Uterus (tissue), 3 donors: ENCODE measurements at regions not wholly inside any gene's neighbourhood (a gene's known extent, or its start where the extent isn't known, plus 50 kb on each side); places are given as distances from the start of the nearest gene placed in this dataset.
"Not testable (repeated sequence)": the region's sequence is repeated elsewhere in the genome, so short reads cannot be mapped to it uniquely, and the experiment has no call there.

Experiments
- DNase-seq, 2 donors: peaks; one replicate each; pipeline ENCODE4 v3.0.0-alpha.2; 2019 to 2020
- H3K27ac ChIP-seq, 2 donors: fragments of 200-600 bp; sonication (generic); 1 replicate in 1 of 2; 2 replicates in 1 of 2; pipeline ENCODE4 v1.5.1; 2016 to 2018
- H3K27me3 ChIP-seq, 2 donors: fragments of 200-600 bp; sonication (generic); one replicate each; pipeline ENCODE4 v1.5.1; 2018 to 2019; ENCODE audit warnings: control low read depth in 1 of 2
- H3K36me3 ChIP-seq, 2 donors: fragments of 200-600 bp; sonication (generic); one replicate each; pipeline ENCODE4 v1.5.1; 2019; ENCODE audit warnings: control low read depth in 1 of 2
- H3K4me1 ChIP-seq, 2 donors: fragments of 200-600 bp; sonication (generic); one replicate each; pipeline ENCODE4 v1.5.1; 2018 to 2019; ENCODE audit warnings: control low read depth in 1 of 2
- H3K4me3 ChIP-seq, 2 donors: fragments of 200-600 bp; sonication (generic); 1 replicate in 1 of 2; 2 replicates in 1 of 2; pipeline ENCODE4 v1.5.1; 2018 to 2019; ENCODE audit warnings: mild to moderate bottlenecking in 1 of 2
- H3K9me3 ChIP-seq, 2 donors: fragments of 200-600 bp; sonication (generic); one replicate each; pipeline ENCODE4 v1.5.1; 2019; ENCODE audit warnings: control low read depth in 1 of 2
- CTCF ChIP-seq, 4 experiments: fragments of 200-600 bp in 2 of 4; fragments of 450-650 bp in 2 of 4; sonication (generic) in 2 of 4; IDR thresholded peaks; one replicate each; pipeline ENCODE4 v1.5.1; 2016 to 2019; ENCODE audit warnings: antibody characterized with exemption in 4 of 4, mild to moderate bottlenecking in 2 of 4, moderate library complexity in 1 of 4
- POLR2A ChIP-seq, 2 donors: fragments of 450-650 bp; IDR thresholded peaks; one replicate each; pipeline ENCODE4 v1.6.1; 2016; ENCODE audit warnings: antibody characterized with exemption in 2 of 2, mild to moderate bottlenecking in 1 of 2, moderate library complexity in 1 of 2
- intact Hi-C: fragments of 100-400 bp; cut with DNase I; formaldehyde crosslinking; loops from one replicate; pipeline ENCODE4 v1.15.1; 2023; ENCODE audit warnings: low total_unique reads
- donor health status: DM: yes; HTN: yes; CAD: no.

GRCh38 chr6:5833120-5833519 is 173.6 kb downstream of the NRN1 start:
- H3K27ac ChIP-seq, result no peak overlapping the region
- no peaks in the 10 kb centered on the region for H3K36me3 ChIP-seq
- no peaks in the 10 kb centered on the region for H3K27me3 ChIP-seq
- no peaks in the 10 kb centered on the region for H3K9me3 ChIP-seq
- TF ChIP-seq CTCF (IDR thresholded peaks at IDR 0.05) (no peak), POLR2A (IDR thresholded peaks at IDR 0.05) (no peak)
- intact Hi-C loops, result no loop called here
- DNase-seq, result no peak
- H3K4me1 ChIP-seq, result no peaks in the 10 kb centered on the region
- no peak overlapping the region for H3K4me3 ChIP-seq

GRCh38 chr6:5832668-5833067 is 174.1 kb downstream of the NRN1 start:
- intact Hi-C loops, result no loop called here
- TF ChIP-seq CTCF (IDR thresholded peaks at IDR 0.05) (no peak), POLR2A (IDR thresholded peaks at IDR 0.05) (no peak)
- Histone ChIP-seq H3K4me1 (no peaks in the 10 kb centered on the region), H3K27ac (no peak overlapping the region), H3K27me3 (no peaks in the 10 kb centered on the region), H3K4me3 (no peak overlapping the region), H3K36me3 (no peaks in the 10 kb centered on the region), H3K9me3 (no peaks in the 10 kb centered on the region)
- no peak for DNase-seq

GRCh38 chr6:5831219-5831862 is 175.4 kb downstream of the NRN1 start:
- DNase-seq, H3K9me3 ChIP-seq, H3K4me1 ChIP-seq, intact Hi-C loops, H3K27me3 ChIP-seq, H3K36me3 ChIP-seq, H3K27ac ChIP-seq, H3K4me3 ChIP-seq: not testable (repeated sequence)

GRCh38 chr6:5828296-5828695 is 178.4 kb downstream of the NRN1 start:
- H3K27me3 ChIP-seq, result no peaks in the 10 kb centered on the region
- intact Hi-C loops, result no loop called here
- no peak overlapping the region for H3K27ac ChIP-seq
- no peaks in the 10 kb centered on the region for H3K36me3 ChIP-seq
- no peak for DNase-seq
- no peaks in the 10 kb centered on the region for H3K9me3 ChIP-seq
- no peaks in the 10 kb centered on the region for H3K4me1 ChIP-seq
- no peak overlapping the region for H3K4me3 ChIP-seq
- TF ChIP-seq CTCF (IDR thresholded peaks at IDR 0.05) (no peak), POLR2A (IDR thresholded peaks at IDR 0.05) (no peak)

GRCh38 chr6:5827056-5827904 is 179.4 kb downstream of the NRN1 start:
- TF ChIP-seq POLR2A (IDR thresholded peaks at IDR 0.05) (no peak), CTCF (IDR thresholded peaks at IDR 0.05) (no peak)
- no peaks in the 10 kb centered on the region for H3K9me3 ChIP-seq
- no peak for DNase-seq

GRCh38 chr6:5824382-5824983 is 182.2 kb downstream of the NRN1 start:
- H3K36me3 ChIP-seq, intact Hi-C loops, H3K27me3 ChIP-seq, H3K4me3 ChIP-seq, H3K9me3 ChIP-seq, H3K27ac ChIP-seq, H3K4me1 ChIP-seq, DNase-seq: not testable (repeated sequence)

More at GRCh38 chr6:5827056-5827904, 179.4 kb downstream of the NRN1 start:
- no peaks in the 10 kb centered on the region for H3K36me3 ChIP-seq
- no peaks in the 10 kb centered on the region for H3K4me1 ChIP-seq
- no peak overlapping the region for H3K4me3 ChIP-seq
- intact Hi-C loops, result no loop called here
- H3K27me3 ChIP-seq, result no peaks in the 10 kb centered on the region
- no peak overlapping the region for H3K27ac ChIP-seq
